CD4-positive, alpha-beta T cell (primary cell): ENCODE measurements at regions not wholly inside any gene's neighbourhood (a gene's known extent, or its start where the extent isn't known, plus 50 kb on each side); places are given as distances from the start of the nearest gene placed in this dataset.
A peak's percentile ranks its signal among the peaks of the same experiment; 100 is the strongest.

Source experiments
- ATAC-seq: fragments of 200-7000 bp; cut with Tn5 transposase; one replicate; pipeline ENCODE4 v1.10.0; 2022; ENCODE audit warnings: mild to moderate bottlenecking; ENCODE audit not compliant: poor library complexity
- CTCF ChIA-PET: fragments of 350-600 bp; sonication (Branson Sonifier 250); formaldehyde crosslinking; loops from one replicate; lab custom pipeline; 2021; ENCODE audit warnings: antibody characterized with exemption, inconsistent platforms; lab: Charles Lee
- POLR2A ChIA-PET: fragments of 350-600 bp; sonication (Branson Sonifier 250); formaldehyde crosslinking; loops from one replicate; lab custom pipeline; 2021; ENCODE audit warnings: antibody characterized with exemption, inconsistent platforms; lab: Charles Lee
- DNase-seq, 14 experiments: peaks; one replicate each; pipeline ENCODE4 v3.0.0-alpha.2; 2013 to 2020; ENCODE audit warnings: mixed read lengths in 2 of 14
- H3K27ac ChIP-seq, 2 donors: one replicate each; pipeline versions ENCODE4 v1.5.1 to v1.7.0; 2013; ENCODE audit warnings: low read length in 2 of 2, low read depth in 1 of 2, mild to moderate bottlenecking in 1 of 2
- H3K27me3 ChIP-seq, 2 experiments: 1 replicate in 1 of 2; 2 replicates in 1 of 2; pipeline versions ENCODE4 v1.6.1 to v1.7.0; 2013; ENCODE audit warnings: low read length in 2 of 2, control low read depth in 1 of 2, mild to moderate bottlenecking in 1 of 2, moderate library complexity in 1 of 2; ENCODE audit not compliant: insufficient read depth in 2 of 2, control insufficient read depth in 1 of 2
- H3K36me3 ChIP-seq: one replicate; pipeline ENCODE4 v1.6.1; 2013; ENCODE audit warnings: low read length, control low read depth; ENCODE audit not compliant: insufficient read depth
- H3K4me1 ChIP-seq: one replicate; pipeline ENCODE4 v1.6.1; 2013; ENCODE audit warnings: low read length, control low read depth; ENCODE audit not compliant: insufficient read depth
- H3K4me3 ChIP-seq: one replicate; pipeline ENCODE4 v1.5.1; 2013; ENCODE audit warnings: mild to moderate bottlenecking, low read length, moderate library complexity
- H3K9me3 ChIP-seq, 2 experiments: 1 replicate in 1 of 2; 2 replicates in 1 of 2; pipeline versions ENCODE4 v1.6.1 to v1.7.0; 2013; ENCODE audit warnings: low read length in 2 of 2, mild to moderate bottlenecking in 2 of 2, control low read depth in 1 of 2, moderate library complexity in 1 of 2; ENCODE audit not compliant: control insufficient read depth in 1 of 2, insufficient read depth in 1 of 2
- H3K27ac Mint-ChIP-seq: one replicate; pipeline ENCODE4 v1.8.0; 2020; ENCODE audit warnings: mixed read lengths
- H3K27me3 Mint-ChIP-seq: one replicate; pipeline ENCODE4 v1.8.0; 2021; ENCODE audit warnings: mixed read lengths
- H3K36me3 Mint-ChIP-seq: one replicate; pipeline ENCODE4 v1.8.0; 2021; ENCODE audit warnings: low read depth, mixed read lengths
- H3K4me1 Mint-ChIP-seq: one replicate; pipeline ENCODE4 v1.8.0; 2021; ENCODE audit warnings: low read depth, mixed read lengths
- H3K4me3 Mint-ChIP-seq: one replicate; pipeline ENCODE4 v1.8.0; 2020; ENCODE audit warnings: mild to moderate bottlenecking, mixed read lengths
- H3K9me3 Mint-ChIP-seq: one replicate; pipeline ENCODE4 v1.8.0; 2020; ENCODE audit warnings: mixed read lengths
- intact Hi-C, 2 experiments: fragments of 100-400 bp; cut with DNase I in 1 of 2; cut with micrococcal nuclease in 1 of 2; formaldehyde crosslinking; loops; one replicate each; pipeline versions ENCODE4 v1.15.1 to v1.9.0; 2023 to 2025; cut with DNase I, micrococcal nuclease
- TF ChIP-seq, protein P1 (sequence below): fragments of 200-600 bp; IDR thresholded peaks from one replicate; pipeline ENCODE4 v1.8.0; 2022; ENCODE audit warnings: antibody characterized with exemption, mild to moderate bottlenecking

DNA sequence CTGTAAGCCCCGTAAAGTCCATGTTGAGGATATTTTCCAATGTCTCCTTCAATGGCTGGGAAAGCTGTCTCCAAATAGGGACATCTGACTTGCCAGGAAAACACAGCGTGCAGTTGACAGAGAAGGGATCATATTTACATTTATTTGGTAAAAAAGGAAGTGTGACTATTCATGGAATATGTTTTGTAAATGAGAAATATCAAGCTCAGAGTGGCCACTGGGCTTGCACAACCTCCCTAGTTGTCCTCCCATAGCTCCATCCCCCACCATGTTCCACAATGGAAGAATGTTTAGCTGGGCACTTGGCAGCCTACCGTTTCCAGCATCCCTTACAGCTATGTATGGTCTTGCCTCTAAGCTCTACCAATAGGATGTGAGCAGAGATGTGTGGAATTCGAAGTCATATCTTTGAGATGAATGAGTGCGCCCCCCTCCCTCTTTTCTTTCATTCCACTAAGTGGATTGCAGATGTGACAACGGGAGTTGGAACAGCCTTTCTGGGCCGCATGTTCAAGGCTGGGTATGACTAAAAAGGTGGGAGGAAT lies 306.6 kb upstream of the ZMIZ1 start:
- no peaks in the 10 kb centered on the region for H3K27me3 Mint-ChIP-seq
- CTCF ChIA-PET, result no interaction called here

GRCh38 chr10:78763234-78763633 lies 305.5 kb upstream of the ZMIZ1 start:
- H3K27me3 Mint-ChIP-seq, result no peaks in the 10 kb centered on the region
- H3K36me3 ChIP-seq, result no peaks in the 10 kb centered on the region
- intact Hi-C loops, result no loop called here
- H3K36me3 Mint-ChIP-seq, result no peaks in the 10 kb centered on the region
- ATAC-seq (no peak), DNase-seq (no peak)
- H3K9me3 Mint-ChIP-seq, result no peaks in the 10 kb centered on the region
- H3K9me3 ChIP-seq, result no peaks in the 10 kb centered on the region
- TF ChIP-seq, protein P1, sequence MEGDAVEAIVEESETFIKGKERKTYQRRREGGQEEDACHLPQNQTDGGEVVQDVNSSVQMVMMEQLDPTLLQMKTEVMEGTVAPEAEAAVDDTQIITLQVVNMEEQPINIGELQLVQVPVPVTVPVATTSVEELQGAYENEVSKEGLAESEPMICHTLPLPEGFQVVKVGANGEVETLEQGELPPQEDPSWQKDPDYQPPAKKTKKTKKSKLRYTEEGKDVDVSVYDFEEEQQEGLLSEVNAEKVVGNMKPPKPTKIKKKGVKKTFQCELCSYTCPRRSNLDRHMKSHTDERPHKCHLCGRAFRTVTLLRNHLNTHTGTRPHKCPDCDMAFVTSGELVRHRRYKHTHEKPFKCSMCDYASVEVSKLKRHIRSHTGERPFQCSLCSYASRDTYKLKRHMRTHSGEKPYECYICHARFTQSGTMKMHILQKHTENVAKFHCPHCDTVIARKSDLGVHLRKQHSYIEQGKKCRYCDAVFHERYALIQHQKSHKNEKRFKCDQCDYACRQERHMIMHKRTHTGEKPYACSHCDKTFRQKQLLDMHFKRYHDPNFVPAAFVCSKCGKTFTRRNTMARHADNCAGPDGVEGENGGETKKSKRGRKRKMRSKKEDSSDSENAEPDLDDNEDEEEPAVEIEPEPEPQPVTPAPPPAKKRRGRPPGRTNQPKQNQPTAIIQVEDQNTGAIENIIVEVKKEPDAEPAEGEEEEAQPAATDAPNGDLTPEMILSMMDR, result no peak
- H3K4me1 ChIP-seq, result no peaks in the 10 kb centered on the region
- no peaks in the 10 kb centered on the region for H3K4me1 Mint-ChIP-seq
- H3K27ac Mint-ChIP-seq, result no peak overlapping the region
- no peak overlapping the region for H3K4me3 Mint-ChIP-seq
- H3K27ac ChIP-seq, result no peak overlapping the region
- ChIA-PET POLR2A (no interaction called here), CTCF (no interaction called here)
- H3K4me3 ChIP-seq, result no peak overlapping the region
- no peaks in the 10 kb centered on the region for H3K27me3 ChIP-seq

More for the DNA sequence above, 306.6 kb upstream of the ZMIZ1 start:
- ATAC-seq (no peak), DNase-seq (no peak)
- Histone ChIP-seq H3K27ac (no peak overlapping the region), H3K4me3 (no peak overlapping the region), H3K4me1 (no peaks in the 10 kb centered on the region), H3K27me3 (no peaks in the 10 kb centered on the region), H3K36me3 (no peaks in the 10 kb centered on the region), H3K9me3 (no peaks in the 10 kb centered on the region)
- Mint-ChIP-seq H3K9me3 (no peaks in the 10 kb centered on the region), H3K36me3 (no peaks in the 10 kb centered on the region), H3K4me3 (no peak overlapping the region), H3K4me1 (no peaks in the 10 kb centered on the region), H3K27ac (no peak overlapping the region)
- POLR2A ChIA-PET, result no interaction called here
- intact Hi-C loops, result no loop called here
- TF ChIP-seq, protein P1, result no peak

- Histone ChIP-seq H3K9me3 (no peaks in the 10 kb centered on the region), H3K36me3 (no peaks in the 10 kb centered on the region), H3K4me3 (no peak overlapping the region), H3K4me1 (no peaks in the 10 kb centered on the region), H3K27me3 (no peaks in the 10 kb centered on the region), H3K27ac (no peak overlapping the region)
- no peaks in the 10 kb centered on the region for H3K9me3 Mint-ChIP-seq
- CTCF ChIA-PET, result no interaction called here
- H3K27me3 Mint-ChIP-seq, result no peaks in the 10 kb centered on the region
- H3K36me3 Mint-ChIP-seq, result no peaks in the 10 kb centered on the region
- peak in 1 of 14 experiments; percentile 24 for DNase-seq
- no peak overlapping the region for H3K27ac Mint-ChIP-seq
- POLR2A ChIA-PET, result no interaction called here
- no peak overlapping the region for H3K4me3 Mint-ChIP-seq
- no peaks in the 10 kb centered on the region for H3K4me1 Mint-ChIP-seq
- intact Hi-C loops, result no loop called here
- TF ChIP-seq, protein P1, result no peak
- no peak for ATAC-seq
Observed at GRCh38 chr10:78763651-78764395, 304.9 kb upstream of the ZMIZ1 start.
